SU-DHL-6 (cell line): ENCODE measurements at regions not wholly inside any gene's neighbourhood (a gene's known extent, or its start where the extent isn't known, plus 50 kb on each side); places are given as distances from the start of the nearest gene placed in this dataset.

Source experiments
- H2AFZ ChIP-seq: fragments of 200-600 bp; sonication (generic); 2 replicates; pipeline ENCODE4 v1.6.1; 2014; ENCODE audit warnings: low read depth, mild to moderate bottlenecking, moderate library complexity, mixed read lengths, antibody characterized with exemption, low read length; ENCODE audit not compliant: severe bottlenecking
- H3F3A ChIP-seq: fragments of 200-600 bp; shearing (Covaris generic); 2 replicates; pipeline ENCODE4 v1.6.0; 2016; ENCODE audit warnings: antibody characterized with exemption, mild to moderate bottlenecking; ENCODE audit not compliant: insufficient read depth
- H3K27ac ChIP-seq: fragments of 200-600 bp; sonication (generic); 2 replicates; pipeline ENCODE4 v1.5.1; 2016; ENCODE audit warnings: low read depth, mild to moderate bottlenecking, low read length, moderate library complexity, mixed read lengths
- H3K27me3 ChIP-seq: fragments of 200-600 bp; sonication (generic), shearing (Covaris generic); 2 replicates; pipeline ENCODE4 v1.6.0; 2014; ENCODE audit warnings: mild to moderate bottlenecking, low read length
- H3K36me3 ChIP-seq: fragments of 200-600 bp; sonication (generic); 2 replicates; pipeline ENCODE4 v1.6.1; 2014; ENCODE audit warnings: mild to moderate bottlenecking, low read length, mixed read lengths
- H3K4me2 ChIP-seq: fragments of 300-600, 200-600 bp; shearing (Covaris generic), sonication (generic); 2 replicates; pipeline ENCODE4 v1.6.0; 2014; ENCODE audit warnings: low read length, low read depth, mild to moderate bottlenecking; ENCODE audit not compliant: poor library complexity, severe bottlenecking
- H3K4me3 ChIP-seq: fragments of 200-600 bp; sonication (generic); 2 replicates; pipeline ENCODE4 v1.5.1; 2014; ENCODE audit warnings: antibody characterized with exemption, low read length, mild to moderate bottlenecking, mixed read lengths; ENCODE audit not compliant: insufficient read depth, poor library complexity, severe bottlenecking
- H3K79me2 ChIP-seq: fragments of 200-600 bp; sonication (generic); 2 replicates; pipeline ENCODE4 v1.6.1; 2014; ENCODE audit warnings: mild to moderate bottlenecking, low read length, moderate library complexity; ENCODE audit not compliant: insufficient read depth
- H3K9ac ChIP-seq: fragments of 200-600 bp; sonication (generic); 2 replicates; pipeline ENCODE4 v1.7.0; 2014; ENCODE audit warnings: mild to moderate bottlenecking, low read length
- H3K9me2 ChIP-seq: fragments of 200-600 bp; sonication (generic); replicated peaks from 2 replicates; pipeline ENCODE4 v1.6.1; 2014; ENCODE audit warnings: low read length; ENCODE audit not compliant: insufficient read depth
- H3K9me3 ChIP-seq: fragments of 200-600 bp; sonication (generic); 2 replicates; pipeline ENCODE4 v1.6.1; 2014; ENCODE audit warnings: low read length, mixed read lengths; ENCODE audit not compliant: insufficient read depth
- H4K20me1 ChIP-seq: fragments of 200-600 bp; sonication (generic); 2 replicates; pipeline ENCODE4 v1.6.1; 2014; ENCODE audit warnings: low read depth, mild to moderate bottlenecking, antibody characterized with exemption, low read length, moderate library complexity, mixed read lengths
- EZH2phosphoT487 ChIP-seq: fragments of 200-600 bp; sonication (generic), shearing (Covaris generic); conservative IDR thresholded peaks from 2 replicates; pipeline ENCODE4 v1.6.1; 2018; ENCODE audit warnings: mild to moderate bottlenecking, antibody characterized with exemption, low read length, moderate library complexity, mixed read lengths
- TF ChIP-seq, protein P1 (sequence below): fragments of 200-600 bp; sonication (generic); IDR thresholded peaks from one replicate; pipeline ENCODE4 v1.5.1; 2017; ENCODE audit warnings: antibody characterized with exemption, mild to moderate bottlenecking, low read length, moderate library complexity; ENCODE audit not compliant: insufficient read depth, poor library complexity, severe bottlenecking

DNA sequence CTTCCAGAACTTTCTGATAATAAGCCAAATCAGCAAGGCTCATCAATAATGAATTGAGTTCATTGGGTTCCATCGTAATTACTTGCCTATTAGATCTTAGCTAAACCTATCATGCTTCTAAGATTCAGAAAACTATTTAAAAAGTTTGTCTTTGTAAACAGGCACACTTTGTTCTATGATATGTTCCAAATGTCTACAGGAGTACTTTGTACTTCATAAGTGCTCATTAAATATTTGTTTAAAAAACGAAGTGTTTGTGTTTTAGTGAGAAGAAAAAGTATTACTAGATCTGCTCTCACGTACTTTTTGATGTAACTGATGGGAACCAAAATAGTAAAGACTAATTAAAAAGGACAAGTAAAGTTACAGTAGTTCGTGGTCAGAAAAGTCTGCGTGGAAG, 172.8 kb upstream of the FLRT2 start:
- no peak overlapping the region for H3K4me3 ChIP-seq
- no peaks in the 10 kb centered on the region for H3K9me3 ChIP-seq
- H3F3A ChIP-seq, result no peaks in the 10 kb centered on the region
- no peak overlapping the region for H3K4me2 ChIP-seq
- H3K79me2 ChIP-seq, result no peaks in the 10 kb centered on the region
- H3K27me3 ChIP-seq, result no peaks in the 10 kb centered on the region
- H3K9ac ChIP-seq, result no peak overlapping the region
- 0 out of 2 replicates have a peak, but pooled peaks cover 4% of the 10 kb centered on the region for H3K9me2 ChIP-seq
- H3K27ac ChIP-seq, result no peak overlapping the region
- TF ChIP-seq, protein P1, sequence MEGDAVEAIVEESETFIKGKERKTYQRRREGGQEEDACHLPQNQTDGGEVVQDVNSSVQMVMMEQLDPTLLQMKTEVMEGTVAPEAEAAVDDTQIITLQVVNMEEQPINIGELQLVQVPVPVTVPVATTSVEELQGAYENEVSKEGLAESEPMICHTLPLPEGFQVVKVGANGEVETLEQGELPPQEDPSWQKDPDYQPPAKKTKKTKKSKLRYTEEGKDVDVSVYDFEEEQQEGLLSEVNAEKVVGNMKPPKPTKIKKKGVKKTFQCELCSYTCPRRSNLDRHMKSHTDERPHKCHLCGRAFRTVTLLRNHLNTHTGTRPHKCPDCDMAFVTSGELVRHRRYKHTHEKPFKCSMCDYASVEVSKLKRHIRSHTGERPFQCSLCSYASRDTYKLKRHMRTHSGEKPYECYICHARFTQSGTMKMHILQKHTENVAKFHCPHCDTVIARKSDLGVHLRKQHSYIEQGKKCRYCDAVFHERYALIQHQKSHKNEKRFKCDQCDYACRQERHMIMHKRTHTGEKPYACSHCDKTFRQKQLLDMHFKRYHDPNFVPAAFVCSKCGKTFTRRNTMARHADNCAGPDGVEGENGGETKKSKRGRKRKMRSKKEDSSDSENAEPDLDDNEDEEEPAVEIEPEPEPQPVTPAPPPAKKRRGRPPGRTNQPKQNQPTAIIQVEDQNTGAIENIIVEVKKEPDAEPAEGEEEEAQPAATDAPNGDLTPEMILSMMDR, result no peak
- no peak for TF ChIP-seq EZH2phosphoT487
- no peak overlapping the region for H2AFZ ChIP-seq
- H3K36me3 ChIP-seq, result no peaks in the 10 kb centered on the region
- H4K20me1 ChIP-seq, result no peaks in the 10 kb centered on the region

DNA sequence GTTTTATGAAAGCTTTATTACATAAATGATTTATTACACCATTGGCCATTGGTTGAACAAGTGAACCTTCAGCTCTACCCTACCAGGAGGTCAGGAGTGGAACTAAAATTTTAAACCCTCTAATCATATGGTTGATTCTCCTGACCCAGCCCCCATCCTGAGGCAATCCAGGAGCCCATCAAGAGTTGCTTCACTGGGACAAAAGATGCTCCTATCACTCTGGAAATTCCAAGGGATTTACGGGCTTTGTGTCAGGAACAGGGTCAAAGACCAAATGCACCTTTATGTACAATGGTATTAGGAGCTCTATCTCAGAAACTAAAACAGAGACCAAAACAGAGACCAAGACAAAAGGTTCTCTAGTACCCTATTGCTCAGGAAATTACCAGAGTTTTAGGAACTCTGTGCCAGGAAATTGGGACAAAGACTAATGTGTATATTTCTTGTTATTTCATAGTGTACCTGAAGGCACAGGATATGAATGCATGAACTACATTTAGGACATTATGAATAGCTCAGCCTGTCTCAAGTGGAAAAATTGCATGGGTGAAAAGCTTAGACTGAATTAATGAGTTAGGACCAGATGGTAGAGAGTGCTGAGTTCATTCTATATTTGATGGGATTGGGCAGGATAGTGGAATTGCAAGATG, 171.7 kb upstream of the FLRT2 start:
- Histone ChIP-seq H4K20me1 (no peaks in the 10 kb centered on the region), H3K27ac (no peak overlapping the region), H3K27me3 (no peaks in the 10 kb centered on the region), H3K9me3 (no peaks in the 10 kb centered on the region), H3F3A (no peaks in the 10 kb centered on the region), H3K9me2 (0 out of 2 replicates have a peak, but pooled peaks cover 4% of the 10 kb centered on the region), H3K36me3 (no peaks in the 10 kb centered on the region), H2AFZ (no peak overlapping the region), H3K4me3 (no peak overlapping the region), H3K9ac (no peak overlapping the region), H3K4me2 (no peak overlapping the region), H3K79me2 (no peaks in the 10 kb centered on the region)
- TF ChIP-seq, protein P1, result no peak
- TF ChIP-seq EZH2phosphoT487, result no peak

DNA sequence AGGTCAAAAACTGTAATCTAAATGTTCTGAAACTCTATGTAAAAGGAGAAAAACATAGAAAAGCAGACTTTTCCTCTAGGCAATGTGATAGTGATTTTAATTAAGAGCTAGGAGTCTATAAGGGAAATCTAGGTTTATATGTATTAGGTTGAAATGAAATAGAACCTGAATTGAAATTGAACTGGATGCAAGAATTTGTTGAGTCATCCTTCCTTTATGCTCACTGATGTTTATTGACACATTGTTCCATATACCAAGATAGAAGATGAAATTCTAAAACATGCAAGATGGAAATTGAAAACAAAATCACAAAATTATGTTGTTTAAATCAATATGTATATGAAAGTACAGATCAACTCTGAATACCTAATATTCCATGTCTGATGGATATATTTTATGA, 170.4 kb upstream of the FLRT2 start:
- no peak overlapping the region for H3K9ac ChIP-seq
- H3K9me3 ChIP-seq, result no peaks in the 10 kb centered on the region
- no peaks in the 10 kb centered on the region for H3F3A ChIP-seq
- H4K20me1 ChIP-seq, result no peaks in the 10 kb centered on the region
- no peak overlapping the region for H3K27ac ChIP-seq
- 0 out of 2 replicates have a peak, but pooled peaks cover 4% of the 10 kb centered on the region for H3K9me2 ChIP-seq
- no peak overlapping the region for H3K4me2 ChIP-seq
- H3K27me3 ChIP-seq, result no peaks in the 10 kb centered on the region
- no peak overlapping the region for H2AFZ ChIP-seq
- H3K36me3 ChIP-seq, result no peaks in the 10 kb centered on the region
- no peak for TF ChIP-seq EZH2phosphoT487
- TF ChIP-seq, protein P1, result no peak
- no peak overlapping the region for H3K4me3 ChIP-seq
- H3K79me2 ChIP-seq, result no peaks in the 10 kb centered on the region
